HG03378 (cell line): ENCODE measurements at regions not wholly inside any gene's neighbourhood (a gene's known extent, or its start where the extent isn't known, plus 50 kb on each side); places are given as distances from the start of the nearest gene placed in this dataset.

Experiments used
- ATAC-seq: cut with Tn5 transposase; IDR thresholded peaks from one replicate; pipeline ENCODE4 v1.9.1; 2021; ENCODE audit warnings: mild to moderate bottlenecking, moderate library complexity; ENCODE audit not compliant: unreplicated experiment

- no peak for ATAC-seq
Observed at GRCh38 chr7:36029853-36030515, 123.1 kb upstream of the EEPD1 start.

GRCh38 chr7:36032361-36032818 is 120.7 kb upstream of the EEPD1 start:
- ATAC-seq, result no peak

GRCh38 chr7:36034020-36034419 is 119.0 kb upstream of the EEPD1 start:
- no peak for ATAC-seq

GRCh38 chr7:36035186-36035585 is 117.9 kb upstream of the EEPD1 start:
- no peak for ATAC-seq

- ATAC-seq, result no peak
Observed at GRCh38 chr7:36036590-36036989, 116.5 kb upstream of the EEPD1 start.

GRCh38 chr7:36037121-36037662 is 115.9 kb upstream of the EEPD1 start:
- no peak for ATAC-seq

GRCh38 chr7:36038063-36038721 is 114.9 kb upstream of the EEPD1 start:
- no peak for ATAC-seq

GRCh38 chr7:36039243-36039642 is 113.8 kb upstream of the EEPD1 start:
- no peak for ATAC-seq

GRCh38 chr7:36039671-36040070 is 113.4 kb upstream of the EEPD1 start:
- no peak for ATAC-seq

- no peak for ATAC-seq
Observed at GRCh38 chr7:36040679-36041078, 112.4 kb upstream of the EEPD1 start.

- no peak for ATAC-seq
Observed at GRCh38 chr7:36044101-36044892, 108.8 kb upstream of the EEPD1 start.

- no peak for ATAC-seq
Observed at GRCh38 chr7:36045326-36045725, 107.7 kb upstream of the EEPD1 start.

- no peak for ATAC-seq
Observed at GRCh38 chr7:36045830-36046341, 107.2 kb upstream of the EEPD1 start.

GRCh38 chr7:36047091-36047658 is 105.9 kb upstream of the EEPD1 start:
- no peak for ATAC-seq

GRCh38 chr7:36048141-36048901 is 104.7 kb upstream of the EEPD1 start:
- ATAC-seq, result no peak

GRCh38 chr7:36048902-36049240 is 104.2 kb upstream of the EEPD1 start:
- ATAC-seq, result no peak

- no peak for ATAC-seq
Observed at GRCh38 chr7:36051501-36051900, 101.6 kb upstream of the EEPD1 start.

GRCh38 chr7:36053589-36053988 is 99.5 kb upstream of the EEPD1 start:
- ATAC-seq, result no peak

- no peak for ATAC-seq
Observed at GRCh38 chr7:36054637-36055036, 98.4 kb upstream of the EEPD1 start.

- no peak for ATAC-seq
Observed at GRCh38 chr7:36055207-36055606, 97.8 kb upstream of the EEPD1 start.
